GM23338 (cell line): ENCODE measurements at regions not wholly inside any gene's neighbourhood (a gene's known extent, or its start where the extent isn't known, plus 50 kb on each side); places are given as distances from the start of the nearest gene placed in this dataset.

Source experiments
- CREB1 ChIP-seq: fragments of 250-450 bp; sonication (Bioruptor Pico); IDR thresholded peaks from 2 replicates; pipeline ENCODE4 v1.5.0; 2020; ENCODE audit warnings: low read depth, mild to moderate bottlenecking, moderate library complexity
- CTCF ChIP-seq, 2 experiments: fragments of 200-600 bp in 1 of 2; sonication (generic) in 1 of 2; conservative IDR thresholded peaks; 2 replicates each; pipeline versions ENCODE4 v1.5.1 to v1.6.1; 2016 to 2017; ENCODE audit warnings: antibody characterized with exemption in 2 of 2, low read depth in 2 of 2, mild to moderate bottlenecking in 2 of 2, moderate library complexity in 1 of 2
- ETS1 ChIP-seq: IDR thresholded peaks from 2 replicates; pipeline ENCODE4 v1.6.1; 2016; ENCODE audit warnings: antibody characterized with exemption
- EZH2 ChIP-seq: fragments of 200-600 bp; sonication (generic); IDR thresholded peaks from one replicate; pipeline ENCODE4 v1.8.0; 2017; ENCODE audit warnings: antibody characterized with exemption, mild to moderate bottlenecking, low read depth; ENCODE audit not compliant: unreplicated experiment
- EZH2phosphoT487 ChIP-seq: fragments of 200-600 bp; sonication (generic); IDR thresholded peaks from one replicate; pipeline ENCODE4 v1.8.1; 2018; ENCODE audit warnings: antibody characterized with exemption; ENCODE audit not compliant: unreplicated experiment
- JUNB ChIP-seq: IDR thresholded peaks from one replicate; pipeline ENCODE4 v1.6.1; 2016; ENCODE audit warnings: antibody characterized with exemption; ENCODE audit not compliant: unreplicated experiment
- NANOG ChIP-seq: IDR thresholded peaks from 2 replicates; pipeline ENCODE4 v1.6.1; 2016; ENCODE audit warnings: antibody characterized with exemption, borderline replicate concordance
- POLR2AphosphoS5 ChIP-seq: IDR thresholded peaks from 2 replicates; pipeline ENCODE4 v1.6.1; 2016; ENCODE audit warnings: antibody characterized with exemption, low read depth
- STAT1 ChIP-seq: IDR thresholded peaks from one replicate; pipeline ENCODE4 v1.6.1; 2016; ENCODE audit warnings: antibody characterized with exemption; ENCODE audit not compliant: unreplicated experiment
- TF ChIP-seq, protein P1 (sequence below): IDR thresholded peaks from one replicate; pipeline ENCODE4 v1.6.1; 2018; ENCODE audit warnings: antibody characterized with exemption; ENCODE audit not compliant: unreplicated experiment

- TF ChIP-seq CTCF (conservative IDR thresholded peaks at IDR 0.05; ENCODE audit: low read depth in 2 of 2) (no peak), EZH2 (no peak), POLR2AphosphoS5 (no peak), EZH2phosphoT487 (no peak), NANOG (no peak), JUNB (no peak), CREB1 (CRISPR knock-in tag) (no peak), ETS1 (no peak), STAT1 (no peak)
- TF ChIP-seq, protein P1, sequence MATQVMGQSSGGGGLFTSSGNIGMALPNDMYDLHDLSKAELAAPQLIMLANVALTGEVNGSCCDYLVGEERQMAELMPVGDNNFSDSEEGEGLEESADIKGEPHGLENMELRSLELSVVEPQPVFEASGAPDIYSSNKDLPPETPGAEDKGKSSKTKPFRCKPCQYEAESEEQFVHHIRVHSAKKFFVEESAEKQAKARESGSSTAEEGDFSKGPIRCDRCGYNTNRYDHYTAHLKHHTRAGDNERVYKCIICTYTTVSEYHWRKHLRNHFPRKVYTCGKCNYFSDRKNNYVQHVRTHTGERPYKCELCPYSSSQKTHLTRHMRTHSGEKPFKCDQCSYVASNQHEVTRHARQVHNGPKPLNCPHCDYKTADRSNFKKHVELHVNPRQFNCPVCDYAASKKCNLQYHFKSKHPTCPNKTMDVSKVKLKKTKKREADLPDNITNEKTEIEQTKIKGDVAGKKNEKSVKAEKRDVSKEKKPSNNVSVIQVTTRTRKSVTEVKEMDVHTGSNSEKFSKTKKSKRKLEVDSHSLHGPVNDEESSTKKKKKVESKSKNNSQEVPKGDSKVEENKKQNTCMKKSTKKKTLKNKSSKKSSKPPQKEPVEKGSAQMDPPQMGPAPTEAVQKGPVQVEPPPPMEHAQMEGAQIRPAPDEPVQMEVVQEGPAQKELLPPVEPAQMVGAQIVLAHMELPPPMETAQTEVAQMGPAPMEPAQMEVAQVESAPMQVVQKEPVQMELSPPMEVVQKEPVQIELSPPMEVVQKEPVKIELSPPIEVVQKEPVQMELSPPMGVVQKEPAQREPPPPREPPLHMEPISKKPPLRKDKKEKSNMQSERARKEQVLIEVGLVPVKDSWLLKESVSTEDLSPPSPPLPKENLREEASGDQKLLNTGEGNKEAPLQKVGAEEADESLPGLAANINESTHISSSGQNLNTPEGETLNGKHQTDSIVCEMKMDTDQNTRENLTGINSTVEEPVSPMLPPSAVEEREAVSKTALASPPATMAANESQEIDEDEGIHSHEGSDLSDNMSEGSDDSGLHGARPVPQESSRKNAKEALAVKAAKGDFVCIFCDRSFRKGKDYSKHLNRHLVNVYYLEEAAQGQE: no peak
Measured at GRCh38 chr9:16246785-16247184, 623.7 kb downstream of the BNC2 start.
